B cell (primary cell): ENCODE measurements at regions not wholly inside any gene's neighbourhood (a gene's known extent, or its start where the extent isn't known, plus 50 kb on each side); places are given as distances from the start of the nearest gene placed in this dataset.

Experiments used
- CTCF ChIP-seq: fragments of 200-600 bp; IDR thresholded peaks from one replicate; pipeline ENCODE4 v1.8.0; 2022; ENCODE audit warnings: antibody characterized with exemption, mild to moderate bottlenecking
- EZH2 ChIP-seq: IDR thresholded peaks from 2 replicates; pipeline ENCODE4 v1.6.1; 2012; ENCODE audit warnings: borderline replicate concordance, low read depth, mild to moderate bottlenecking, moderate library complexity, low read length; ENCODE audit not compliant: insufficient read depth, poor library complexity, severe bottlenecking

GRCh38 chr7:53607961-53608360 lies 572.5 kb downstream of the POM121L12 start:
- TF ChIP-seq CTCF (no peak), EZH2 (no peak)
